ENCODE measurements at regions not wholly inside any gene's neighbourhood (a gene's known extent, or its start where the extent isn't known, plus 50 kb on each side); places are given as distances from the start of the nearest gene placed in this dataset.

GRCh38 chr21:26374817-26375216, 198.3 kb downstream of the CYYR1 start:
- TF ChIP-seq POLR2A (IDR thresholded peaks at IDR 0.05) = no peak
- TF ChIP-seq CTCF (IDR thresholded peaks at IDR 0.05) = no peak
- TF ChIP-seq EP300 (IDR thresholded peaks at IDR 0.05) = no peak
